ENCODE measurements at regions not wholly inside any gene's neighbourhood (a gene's known extent, or its start where the extent isn't known, plus 50 kb on each side); places are given as distances from the start of the nearest gene placed in this dataset.

- no peak overlapping the region for H3K27ac ChIP-seq
- H3K4me1 ChIP-seq (ENCODE audit: insufficient read depth) = no peaks in the 10 kb centered on the region
- WGBS (ENCODE audit: low lambda C conversion rate, missing lambda C conversion rate) = 93% methylated on average over 30 of the region's 30 CpGs
- no peaks in the 10 kb centered on the region for H3K9me2 ChIP-seq (replicated peaks; ENCODE audit: insufficient read depth)
- TF ChIP-seq EZH2phosphoT487 (IDR thresholded peaks at IDR 0.05; ENCODE audit: low read depth, severe bottlenecking, unreplicated experiment) (no peak), EZH2 (IDR thresholded peaks at IDR 0.05; ENCODE audit: borderline replicate concordance) (no peak)
- TF ChIP-seq, protein P1, sequence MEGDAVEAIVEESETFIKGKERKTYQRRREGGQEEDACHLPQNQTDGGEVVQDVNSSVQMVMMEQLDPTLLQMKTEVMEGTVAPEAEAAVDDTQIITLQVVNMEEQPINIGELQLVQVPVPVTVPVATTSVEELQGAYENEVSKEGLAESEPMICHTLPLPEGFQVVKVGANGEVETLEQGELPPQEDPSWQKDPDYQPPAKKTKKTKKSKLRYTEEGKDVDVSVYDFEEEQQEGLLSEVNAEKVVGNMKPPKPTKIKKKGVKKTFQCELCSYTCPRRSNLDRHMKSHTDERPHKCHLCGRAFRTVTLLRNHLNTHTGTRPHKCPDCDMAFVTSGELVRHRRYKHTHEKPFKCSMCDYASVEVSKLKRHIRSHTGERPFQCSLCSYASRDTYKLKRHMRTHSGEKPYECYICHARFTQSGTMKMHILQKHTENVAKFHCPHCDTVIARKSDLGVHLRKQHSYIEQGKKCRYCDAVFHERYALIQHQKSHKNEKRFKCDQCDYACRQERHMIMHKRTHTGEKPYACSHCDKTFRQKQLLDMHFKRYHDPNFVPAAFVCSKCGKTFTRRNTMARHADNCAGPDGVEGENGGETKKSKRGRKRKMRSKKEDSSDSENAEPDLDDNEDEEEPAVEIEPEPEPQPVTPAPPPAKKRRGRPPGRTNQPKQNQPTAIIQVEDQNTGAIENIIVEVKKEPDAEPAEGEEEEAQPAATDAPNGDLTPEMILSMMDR (IDR thresholded peaks at IDR 0.05; ENCODE audit: poor library complexity) = no peak
- no peaks in the 10 kb centered on the region for H4K20me1 ChIP-seq (ENCODE audit: insufficient read depth, poor library complexity, severe bottlenecking)
- H3K4me2 ChIP-seq = no peak overlapping the region
- H3K4me3 ChIP-seq = no peak overlapping the region
- H3K9me3 ChIP-seq (ENCODE audit: low read depth) = no peaks in the 10 kb centered on the region
- H2AFZ ChIP-seq = no peak overlapping the region
- H3K79me2 ChIP-seq = no peaks in the 10 kb centered on the region
- H3K36me3 ChIP-seq (replicated peaks; ENCODE audit: insufficient read depth, low read depth) = no peaks in the 10 kb centered on the region
- H3K27me3 ChIP-seq = no peaks in the 10 kb centered on the region
- DNase-seq (ENCODE audit: low spot score) = no peak
Measured at GRCh38 chr6:170102582-170103481, 188.0 kb downstream of the DLL1 start.

GRCh38 chr6:170102038-170102437 lies 188.8 kb downstream of the DLL1 start:
- Histone ChIP-seq H3K9me2 (replicated peaks; ENCODE audit: insufficient read depth) (no peaks in the 10 kb centered on the region), H3K4me2 (no peak overlapping the region), H3K36me3 (replicated peaks; ENCODE audit: insufficient read depth, low read depth) (no peaks in the 10 kb centered on the region), H3K79me2 (no peaks in the 10 kb centered on the region), H3K4me1 (ENCODE audit: insufficient read depth) (no peaks in the 10 kb centered on the region), H4K20me1 (ENCODE audit: insufficient read depth, poor library complexity, severe bottlenecking) (no peaks in the 10 kb centered on the region), H3K4me3 (no peak overlapping the region), H3K27me3 (no peaks in the 10 kb centered on the region), H2AFZ (no peak overlapping the region), H3K27ac (no peak overlapping the region), H3K9me3 (ENCODE audit: low read depth) (no peaks in the 10 kb centered on the region)
- TF ChIP-seq, protein P1 (IDR thresholded peaks at IDR 0.05; ENCODE audit: poor library complexity) = no peak
- no peak for TF ChIP-seq EZH2phosphoT487 (IDR thresholded peaks at IDR 0.05; ENCODE audit: low read depth, severe bottlenecking, unreplicated experiment)
- no peak for TF ChIP-seq EZH2 (IDR thresholded peaks at IDR 0.05; ENCODE audit: borderline replicate concordance)
- DNase-seq (ENCODE audit: low spot score) = no peak
- WGBS (ENCODE audit: low lambda C conversion rate, missing lambda C conversion rate) = 87% methylated on average over 7 of the region's 7 CpGs

- Histone ChIP-seq H3K9me2 (replicated peaks; ENCODE audit: insufficient read depth) (no peaks in the 10 kb centered on the region), H3K4me3 (no peak overlapping the region), H3K4me1 (ENCODE audit: insufficient read depth) (peaks cover 2% of the 10 kb centered on the region), H3K4me2 (no peak overlapping the region), H3K36me3 (replicated peaks; ENCODE audit: insufficient read depth, low read depth) (no peaks in the 10 kb centered on the region), H2AFZ (no peak overlapping the region), H3K9me3 (ENCODE audit: low read depth) (no peaks in the 10 kb centered on the region), H3K79me2 (no peaks in the 10 kb centered on the region), H3K27ac (no peak overlapping the region), H3K27me3 (no peaks in the 10 kb centered on the region), H4K20me1 (ENCODE audit: insufficient read depth, poor library complexity, severe bottlenecking) (no peaks in the 10 kb centered on the region)
- 96% methylated on average over 17 of the region's 17 CpGs for WGBS (ENCODE audit: low lambda C conversion rate, missing lambda C conversion rate)
- TF ChIP-seq EZH2phosphoT487 (IDR thresholded peaks at IDR 0.05; ENCODE audit: low read depth, severe bottlenecking, unreplicated experiment) = no peak
- TF ChIP-seq, protein P1 (IDR thresholded peaks at IDR 0.05; ENCODE audit: poor library complexity) = no peak
- TF ChIP-seq EZH2 (IDR thresholded peaks at IDR 0.05; ENCODE audit: borderline replicate concordance) = no peak
- DNase-seq (ENCODE audit: low spot score) = no peak
Measured at GRCh38 chr6:170101281-170102035, 189.4 kb downstream of the DLL1 start.
